Osteocyte (in vitro differentiated cells): ENCODE measurements at regions not wholly inside any gene's neighbourhood (a gene's known extent, or its start where the extent isn't known, plus 50 kb on each side); places are given as distances from the start of the nearest gene placed in this dataset.

Source experiments
- DNase-seq: peaks from one replicate; pipeline ENCODE4 v3.0.0; 2021; ENCODE audit warnings: mixed read lengths; ENCODE audit not compliant: unreplicated experiment; ENCODE audit errors: extremely low spot score
- H3K27ac Mint-ChIP-seq: one replicate; pipeline ENCODE4 v1.8.0; 2021; ENCODE audit warnings: mild to moderate bottlenecking, mixed read lengths; ENCODE audit not compliant: unreplicated experiment
- H3K27me3 Mint-ChIP-seq: one replicate; pipeline ENCODE4 v1.8.0; 2021; ENCODE audit warnings: mixed read lengths; ENCODE audit not compliant: unreplicated experiment
- H3K36me3 Mint-ChIP-seq: one replicate; pipeline ENCODE4 v1.8.0; 2021; ENCODE audit warnings: mixed read lengths; ENCODE audit not compliant: unreplicated experiment
- H3K4me1 Mint-ChIP-seq: one replicate; pipeline ENCODE4 v1.8.0; 2021; ENCODE audit warnings: mixed read lengths; ENCODE audit not compliant: unreplicated experiment
- H3K4me3 Mint-ChIP-seq: one replicate; pipeline ENCODE4 v1.8.0; 2021; ENCODE audit warnings: mild to moderate bottlenecking, moderate library complexity, mixed read lengths; ENCODE audit not compliant: unreplicated experiment
- H3K9me3 Mint-ChIP-seq: one replicate; pipeline ENCODE4 v1.8.0; 2021; ENCODE audit warnings: mixed read lengths; ENCODE audit not compliant: unreplicated experiment
- CTCF ChIP-seq: fragments of 200-600 bp; sonication (generic); IDR thresholded peaks from 2 replicates; pipeline ENCODE4 v1.5.0; 2021; ENCODE audit warnings: antibody characterized with exemption, mild to moderate bottlenecking, moderate library complexity

DNA sequence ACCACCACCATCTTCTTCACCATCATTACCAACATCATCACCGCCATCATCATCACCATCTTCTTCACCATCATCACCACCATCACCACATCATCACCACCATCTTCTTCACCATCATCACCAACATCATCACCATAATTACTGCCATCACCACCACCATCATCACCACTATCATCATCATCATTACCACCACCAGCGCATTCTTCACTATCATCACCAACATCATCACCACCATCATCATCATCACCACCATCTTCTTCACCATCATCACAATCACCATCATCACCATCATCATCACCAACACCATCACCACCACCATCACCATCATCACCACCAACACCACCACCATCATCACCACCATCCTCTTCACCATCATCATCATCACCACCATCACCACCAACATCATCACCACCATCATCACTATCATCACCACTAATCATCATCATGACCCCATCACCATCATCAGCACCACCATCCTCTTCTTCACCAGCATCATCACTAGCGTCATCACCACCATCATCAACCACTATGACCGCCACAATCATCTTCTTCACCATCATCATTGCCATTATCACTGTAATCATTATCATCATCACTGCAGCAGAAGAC lies 303.8 kb downstream of the CTTN start:
- no peak overlapping the region for H3K4me3 Mint-ChIP-seq
- no peak for TF ChIP-seq CTCF
- no peak overlapping the region for H3K27ac Mint-ChIP-seq
- no peaks in the 10 kb centered on the region for H3K9me3 Mint-ChIP-seq
- H3K36me3 Mint-ChIP-seq = no peaks in the 10 kb centered on the region
- no peak for DNase-seq
- no peaks in the 10 kb centered on the region for H3K27me3 Mint-ChIP-seq
- H3K4me1 Mint-ChIP-seq = no peaks in the 10 kb centered on the region

GRCh38 chr11:70703141-70704064 lies 305.1 kb downstream of the CTTN start:
- no peak for DNase-seq
- Mint-ChIP-seq H3K27ac (no peak overlapping the region), H3K4me3 (no peak overlapping the region), H3K27me3 (no peaks in the 10 kb centered on the region), H3K9me3 (no peaks in the 10 kb centered on the region), H3K36me3 (no peaks in the 10 kb centered on the region), H3K4me1 (no peaks in the 10 kb centered on the region)
- TF ChIP-seq CTCF = no peak

DNA sequence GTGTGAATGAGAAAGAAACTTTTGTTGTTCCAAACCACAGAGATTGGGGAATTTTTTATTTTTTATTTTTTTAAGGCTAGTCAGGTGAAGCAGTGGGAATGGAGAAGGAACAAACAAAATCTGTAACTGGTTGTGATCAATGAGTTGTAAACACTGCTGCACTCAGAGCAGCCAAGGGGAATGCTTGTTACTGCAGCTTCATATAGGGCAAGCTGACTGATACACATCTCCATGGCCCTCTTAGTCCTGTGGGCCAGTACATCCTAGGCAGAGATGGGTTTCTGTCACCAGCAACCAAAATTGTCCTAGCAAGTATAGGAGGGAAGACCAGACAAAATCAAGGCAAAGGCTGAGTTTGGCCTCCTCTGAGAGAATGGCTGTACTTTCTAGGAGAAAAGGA lies 306.8 kb downstream of the CTTN start:
- H3K36me3 Mint-ChIP-seq = no peaks in the 10 kb centered on the region
- H3K9me3 Mint-ChIP-seq = no peaks in the 10 kb centered on the region
- no peaks in the 10 kb centered on the region for H3K4me1 Mint-ChIP-seq
- no peak for TF ChIP-seq CTCF
- H3K27me3 Mint-ChIP-seq = no peaks in the 10 kb centered on the region
- DNase-seq = no peak
- no peak overlapping the region for H3K4me3 Mint-ChIP-seq
- no peak overlapping the region for H3K27ac Mint-ChIP-seq

GRCh38 chr11:70705930-70706329 lies 307.6 kb downstream of the CTTN start:
- H3K4me3 Mint-ChIP-seq = no peak overlapping the region
- no peak for TF ChIP-seq CTCF
- no peak overlapping the region for H3K27ac Mint-ChIP-seq
- H3K9me3 Mint-ChIP-seq = no peaks in the 10 kb centered on the region
- no peak for DNase-seq
- no peaks in the 10 kb centered on the region for H3K27me3 Mint-ChIP-seq
- H3K4me1 Mint-ChIP-seq = no peaks in the 10 kb centered on the region
- no peaks in the 10 kb centered on the region for H3K36me3 Mint-ChIP-seq

- H3K27ac Mint-ChIP-seq = no peak overlapping the region
- H3K4me3 Mint-ChIP-seq = no peak overlapping the region
- DNase-seq = no peak
- no peaks in the 10 kb centered on the region for H3K36me3 Mint-ChIP-seq
- H3K27me3 Mint-ChIP-seq = no peaks in the 10 kb centered on the region
- no peak for TF ChIP-seq CTCF
- no peaks in the 10 kb centered on the region for H3K9me3 Mint-ChIP-seq
- no peaks in the 10 kb centered on the region for H3K4me1 Mint-ChIP-seq
Measured at GRCh38 chr11:70707821-70708220, 309.5 kb downstream of the CTTN start.
